ENCODE measurements at regions not wholly inside any gene's neighbourhood (a gene's known extent, or its start where the extent isn't known, plus 50 kb on each side); places are given as distances from the start of the nearest gene placed in this dataset.
"Not testable (repeated sequence)": the region's sequence is repeated elsewhere in the genome, so short reads cannot be mapped to it uniquely, and the experiment has no call there.

- intact Hi-C loops (cut with micrococcal nuclease), result loop anchor here (1.0 kb wide), 3 partner anchors 13 to 56 kb away; partner anchors contain the start of gene TNFSF10
Measured at GRCh38 chr3:172579753-172580152, 56.5 kb upstream of the TNFSF10 start.

DNA sequence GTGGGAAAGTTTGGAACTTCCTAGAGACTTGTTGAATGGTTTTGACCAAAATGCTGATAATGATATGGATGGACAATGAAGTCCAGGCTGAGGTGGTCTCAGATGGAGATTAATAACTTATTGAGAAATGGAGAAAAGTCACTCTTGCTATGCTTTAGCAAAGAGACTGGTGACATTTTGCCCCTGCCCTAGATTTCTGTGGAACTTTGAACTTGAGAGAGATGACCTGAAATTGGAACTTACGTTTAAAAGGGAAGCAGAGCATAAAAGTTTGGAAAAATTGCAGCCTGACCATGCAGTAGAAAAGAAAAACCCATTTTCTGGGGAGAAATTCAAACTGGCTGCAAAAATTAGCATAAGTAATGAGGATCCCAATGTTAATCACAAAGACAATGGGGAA lies 55.5 kb upstream of the TNFSF10 start:
- intact Hi-C loops (cut with micrococcal nuclease), result not testable (repeated sequence)

DNA sequence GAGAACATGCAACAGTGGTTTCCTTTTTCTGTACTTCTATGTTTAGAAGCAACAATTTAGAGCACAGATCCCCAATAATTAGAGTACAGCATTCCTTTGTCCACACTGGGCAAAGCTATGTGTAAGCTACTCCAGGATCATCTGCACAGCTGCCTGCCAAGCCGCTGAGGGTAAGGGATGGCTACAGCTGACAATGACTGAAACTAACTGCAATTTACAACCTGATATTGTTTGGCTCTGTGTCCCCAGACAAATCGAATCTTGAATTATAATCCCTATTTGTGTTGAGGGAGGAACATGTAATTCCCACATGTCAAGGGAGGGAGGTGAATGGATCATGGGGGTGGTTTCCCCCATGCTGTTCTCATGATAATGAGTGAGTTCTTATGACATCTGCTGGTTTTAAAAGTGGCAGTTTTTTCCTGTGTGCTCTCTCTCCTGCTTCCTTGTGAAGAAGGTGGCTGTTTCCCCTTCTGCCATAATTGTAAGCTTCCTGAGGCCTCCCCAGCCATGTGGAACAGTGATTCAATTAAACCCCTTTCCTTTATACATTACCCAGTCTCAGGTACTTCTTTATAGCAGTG lies 54.8 kb upstream of the TNFSF10 start:
- intact Hi-C loops (cut with micrococcal nuclease), result no loop called here

DNA sequence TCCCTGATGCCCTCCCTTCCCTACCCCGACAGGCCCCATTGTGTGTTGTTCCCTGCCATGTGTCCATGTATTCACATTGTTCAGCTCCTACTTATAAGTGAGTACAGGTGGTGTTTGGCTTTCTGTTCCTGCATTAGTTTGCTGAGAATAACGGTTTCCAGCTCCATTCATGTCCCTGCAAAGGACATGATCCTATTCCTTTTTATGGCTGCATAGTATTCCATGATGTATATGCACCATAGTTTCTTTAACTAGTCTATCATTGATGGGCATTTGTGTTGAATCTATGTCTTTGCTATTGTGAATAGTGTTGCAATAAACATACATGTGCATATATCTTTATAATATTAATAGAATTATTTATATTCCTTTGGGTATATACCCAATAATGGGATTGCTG lies 52.1 kb upstream of the TNFSF10 start:
- intact Hi-C loops (cut with micrococcal nuclease), result no loop called here

DNA sequence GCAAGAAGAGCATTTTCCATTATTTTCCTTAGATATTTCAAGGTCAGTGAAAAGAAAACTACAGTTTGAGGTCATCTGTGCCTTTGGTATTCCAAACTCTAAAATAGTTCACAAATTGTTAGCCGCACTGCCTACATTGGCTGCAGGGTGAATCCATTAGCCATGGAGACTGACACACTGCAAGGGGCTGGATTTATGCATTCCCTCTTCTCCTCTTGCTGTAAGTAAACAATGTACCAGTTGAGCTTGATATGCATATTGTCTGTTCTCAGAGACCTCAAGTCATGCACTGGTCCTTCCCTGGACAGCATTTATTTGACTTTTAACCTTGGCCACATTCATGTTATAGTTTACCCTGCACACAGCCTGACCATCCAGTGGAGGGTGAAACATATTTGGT lies 50.2 kb upstream of the TNFSF10 start:
- intact Hi-C loops (cut with micrococcal nuclease), result no loop called here

All from T-helper 2 cell treated with Interferon-gamma antibody and Interleukin-4, amounts not matched to agents 100 ng/mL and 5 ng/mL, for 36 hours (primary cell).